ENCODE measurements at regions not wholly inside any gene's neighbourhood (a gene's known extent, or its start where the extent isn't known, plus 50 kb on each side); places are given as distances from the start of the nearest gene placed in this dataset.

DNA sequence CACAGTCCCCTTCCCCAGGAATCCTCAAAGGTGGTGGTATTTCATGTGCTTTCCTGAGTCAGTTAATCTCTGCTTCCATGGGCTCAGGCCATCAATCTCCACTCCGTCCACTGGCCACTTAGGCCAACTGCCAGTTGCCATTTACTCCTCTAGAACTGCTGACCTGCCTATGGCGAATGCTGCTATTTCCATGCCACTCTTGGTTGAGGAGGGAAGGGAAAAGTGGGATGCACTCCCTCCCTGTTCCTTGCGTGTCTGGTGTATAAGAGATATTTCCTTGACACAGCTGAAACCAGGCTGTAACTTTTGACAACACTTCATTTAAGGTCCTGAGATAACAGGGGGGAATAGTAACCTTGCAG lies 261.5 kb downstream of the MREG start:
- TF ChIP-seq, protein P1, sequence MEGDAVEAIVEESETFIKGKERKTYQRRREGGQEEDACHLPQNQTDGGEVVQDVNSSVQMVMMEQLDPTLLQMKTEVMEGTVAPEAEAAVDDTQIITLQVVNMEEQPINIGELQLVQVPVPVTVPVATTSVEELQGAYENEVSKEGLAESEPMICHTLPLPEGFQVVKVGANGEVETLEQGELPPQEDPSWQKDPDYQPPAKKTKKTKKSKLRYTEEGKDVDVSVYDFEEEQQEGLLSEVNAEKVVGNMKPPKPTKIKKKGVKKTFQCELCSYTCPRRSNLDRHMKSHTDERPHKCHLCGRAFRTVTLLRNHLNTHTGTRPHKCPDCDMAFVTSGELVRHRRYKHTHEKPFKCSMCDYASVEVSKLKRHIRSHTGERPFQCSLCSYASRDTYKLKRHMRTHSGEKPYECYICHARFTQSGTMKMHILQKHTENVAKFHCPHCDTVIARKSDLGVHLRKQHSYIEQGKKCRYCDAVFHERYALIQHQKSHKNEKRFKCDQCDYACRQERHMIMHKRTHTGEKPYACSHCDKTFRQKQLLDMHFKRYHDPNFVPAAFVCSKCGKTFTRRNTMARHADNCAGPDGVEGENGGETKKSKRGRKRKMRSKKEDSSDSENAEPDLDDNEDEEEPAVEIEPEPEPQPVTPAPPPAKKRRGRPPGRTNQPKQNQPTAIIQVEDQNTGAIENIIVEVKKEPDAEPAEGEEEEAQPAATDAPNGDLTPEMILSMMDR (IDR thresholded peaks at IDR 0.05): no peak
- TF ChIP-seq, protein P2, sequence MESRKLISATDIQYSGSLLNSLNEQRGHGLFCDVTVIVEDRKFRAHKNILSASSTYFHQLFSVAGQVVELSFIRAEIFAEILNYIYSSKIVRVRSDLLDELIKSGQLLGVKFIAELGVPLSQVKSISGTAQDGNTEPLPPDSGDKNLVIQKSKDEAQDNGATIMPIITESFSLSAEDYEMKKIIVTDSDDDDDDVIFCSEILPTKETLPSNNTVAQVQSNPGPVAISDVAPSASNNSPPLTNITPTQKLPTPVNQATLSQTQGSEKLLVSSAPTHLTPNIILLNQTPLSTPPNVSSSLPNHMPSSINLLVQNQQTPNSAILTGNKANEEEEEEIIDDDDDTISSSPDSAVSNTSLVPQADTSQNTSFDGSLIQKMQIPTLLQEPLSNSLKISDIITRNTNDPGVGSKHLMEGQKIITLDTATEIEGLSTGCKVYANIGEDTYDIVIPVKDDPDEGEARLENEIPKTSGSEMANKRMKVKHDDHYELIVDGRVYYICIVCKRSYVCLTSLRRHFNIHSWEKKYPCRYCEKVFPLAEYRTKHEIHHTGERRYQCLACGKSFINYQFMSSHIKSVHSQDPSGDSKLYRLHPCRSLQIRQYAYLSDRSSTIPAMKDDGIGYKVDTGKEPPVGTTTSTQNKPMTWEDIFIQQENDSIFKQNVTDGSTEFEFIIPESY (IDR thresholded peaks at IDR 0.05; ENCODE audit: borderline replicate concordance, low read depth): no peak
- TF ChIP-seq NFIC (IDR thresholded peaks at IDR 0.05; ENCODE audit: borderline replicate concordance) (no peak), CHD2 (IDR thresholded peaks at IDR 0.05; ENCODE audit: low read length, partially characterized antibody) (no peak), YY1 (IDR thresholded peaks at IDR 0.05; ENCODE audit: low read depth) (no peak)

Data from SK-N-SH (cell line).